IMR-90 (cell line): ENCODE measurements at regions not wholly inside any gene's neighbourhood (a gene's known extent, or its start where the extent isn't known, plus 50 kb on each side); places are given as distances from the start of the nearest gene placed in this dataset.

Experiments used
- ATAC-seq: fragments of 200-7000 bp; cut with Tn5 transposase; 2 replicates; pipeline ENCODE4 v1.9.1; 2020; ENCODE audit warnings: low read depth, mild to moderate bottlenecking, moderate library complexity
- BruUV-seq: library from RNA; stranded (reverse); fragments of 400-500 nt; replicated peaks from 2 replicates; lab custom pipeline; 2021; lab: Mats Ljungman, UMichigan
- CTCF ChIA-PET: fragments of 300-600 bp; formaldehyde crosslinking; extraction: SDS; loops from one replicate; lab custom pipeline; 2021; ENCODE audit warnings: antibody characterized with exemption; lab: Yijun Ruan, JAX
- POLR2A ChIA-PET: fragments of 300-600 bp; sonication (Branson Sonifier 250); formaldehyde crosslinking; loops from one replicate; lab custom pipeline; 2022; ENCODE audit warnings: antibody characterized with exemption; ENCODE audit not compliant: unreplicated experiment; lab: Charles Lee
- DNase-seq: peaks from one replicate; pipeline ENCODE4 v3.0.0; 2013
- H2AFZ ChIP-seq: replicated peaks from 2 replicates; pipeline ENCODE3; 2013; ENCODE audit warnings: low read length, mild to moderate bottlenecking; ENCODE audit not compliant: poor library complexity
- H2AK5ac ChIP-seq: 2 replicates; pipeline ENCODE4 v1.6.1; 2013; ENCODE audit warnings: low read depth, low read length, inconsistent platforms
- H2AK9ac ChIP-seq: replicated peaks from 2 replicates; pipeline ENCODE3; 2013; ENCODE audit warnings: mild to moderate bottlenecking, low read depth, low read length, moderate library complexity; ENCODE audit not compliant: poor library complexity
- H2BK120ac ChIP-seq: 2 replicates; pipeline ENCODE4 v1.6.1; 2013; ENCODE audit warnings: low read depth, low read length, inconsistent platforms
- H2BK15ac ChIP-seq: 3 replicates; pipeline ENCODE4 v1.6.1; 2013; ENCODE audit warnings: low read depth, low read length, inconsistent platforms
- H2BK20ac ChIP-seq: 2 replicates; pipeline ENCODE4 v1.6.1; 2013; ENCODE audit warnings: low read depth, mild to moderate bottlenecking, inconsistent platforms, low read length, moderate library complexity
- H2BK5ac ChIP-seq: 2 replicates; pipeline ENCODE4 v1.6.1; 2013; ENCODE audit warnings: mild to moderate bottlenecking, low read depth, low read length, inconsistent platforms; ENCODE audit not compliant: poor library complexity, severe bottlenecking
- H3K14ac ChIP-seq: replicated peaks from 2 replicates; pipeline ENCODE4 v1.6.1; 2013; ENCODE audit warnings: low read depth, low read length, inconsistent platforms
- H3K18ac ChIP-seq: 2 replicates; pipeline ENCODE4 v1.6.1; 2013; ENCODE audit warnings: low read depth, low read length, control low read depth
- H3K23ac ChIP-seq: 2 replicates; pipeline ENCODE4 v1.6.1; 2013; ENCODE audit warnings: low read depth, low read length, inconsistent platforms
- H3K27ac ChIP-seq: 2 replicates; pipeline ENCODE4 v1.5.1; 2013; ENCODE audit warnings: mild to moderate bottlenecking, control low read depth, low read length; ENCODE audit not compliant: insufficient read depth
- H3K27me3 ChIP-seq: 2 replicates; pipeline ENCODE4 v1.6.1; 2013; ENCODE audit warnings: low read length; ENCODE audit not compliant: control insufficient read depth, insufficient read depth
- H3K36me3 ChIP-seq: 2 replicates; pipeline ENCODE4 v1.6.1; 2013; ENCODE audit warnings: low read length, mixed read lengths; ENCODE audit not compliant: control insufficient read depth, insufficient read depth
- H3K4ac ChIP-seq: 2 replicates; pipeline ENCODE4 v1.6.1; 2013; ENCODE audit warnings: low read depth, low read length, inconsistent platforms
- H3K4me1 ChIP-seq: 2 replicates; pipeline ENCODE4 v1.6.1; 2013; ENCODE audit warnings: low read length, mixed read lengths; ENCODE audit not compliant: control insufficient read depth, insufficient read depth
- H3K4me2 ChIP-seq: 2 replicates; pipeline ENCODE4 v1.6.1; 2013; ENCODE audit warnings: low read depth, mild to moderate bottlenecking, control low read depth, low read length, moderate library complexity
- H3K4me3 ChIP-seq: 2 replicates; pipeline ENCODE4 v1.5.1; 2013; ENCODE audit warnings: low read depth, mild to moderate bottlenecking, control low read depth, low read length, moderate library complexity; ENCODE audit not compliant: insufficient read depth
- H3K56ac ChIP-seq: 2 replicates; pipeline ENCODE4 v1.6.1; 2013; ENCODE audit warnings: low read length, inconsistent platforms; ENCODE audit not compliant: insufficient read depth; ENCODE audit errors: extremely low read depth
- H3K79me1 ChIP-seq, 2 experiments: 2 replicates each; pipeline ENCODE4 v1.6.1; 2013; ENCODE audit warnings: low read length in 2 of 2, inconsistent platforms in 1 of 2, low read depth in 1 of 2
- H3K9ac ChIP-seq: 2 replicates; pipeline ENCODE4 v1.6.1; 2013; ENCODE audit warnings: low read depth, low read length, control low read depth
- H3K9me1 ChIP-seq: 2 replicates; pipeline ENCODE4 v1.6.1; 2013; ENCODE audit warnings: low read length, inconsistent platforms; ENCODE audit not compliant: insufficient read depth
- H3K9me3 ChIP-seq: 2 replicates; pipeline ENCODE4 v1.6.1; 2013; ENCODE audit warnings: low read length; ENCODE audit not compliant: control insufficient read depth, insufficient read depth
- H4K20me1 ChIP-seq: 2 replicates; pipeline ENCODE4 v1.6.1; 2013; ENCODE audit warnings: low read length, inconsistent platforms; ENCODE audit not compliant: insufficient read depth
- H4K5ac ChIP-seq: 2 replicates; pipeline ENCODE4 v1.6.1; 2013; ENCODE audit warnings: mild to moderate bottlenecking, low read depth, low read length, control low read depth
- H4K8ac ChIP-seq, 2 experiments: 2 replicates each; pipeline ENCODE4 v1.6.1; 2013; ENCODE audit warnings: low read depth in 2 of 2, low read length in 2 of 2, control low read depth in 1 of 2, inconsistent platforms in 1 of 2
- H4K91ac ChIP-seq: 2 replicates; pipeline ENCODE4 v1.6.1; 2013; ENCODE audit warnings: low read depth, low read length, inconsistent platforms; ENCODE audit not compliant: insufficient read depth
- BHLHE40 ChIP-seq: fragments of 150-350 bp; IDR thresholded peaks from 2 replicates; pipeline ENCODE4 v1.6.1; 2016; ENCODE audit warnings: mild to moderate bottlenecking, low read depth, low read length
- CEBPB ChIP-seq: IDR thresholded peaks from 2 replicates; pipeline ENCODE4 v1.6.1; 2012; ENCODE audit warnings: low read depth, low read length, improper control_type of control experiment
- CHD1 ChIP-seq: IDR thresholded peaks from 2 replicates; pipeline ENCODE4 v1.6.1; 2012; ENCODE audit warnings: low read depth, low read length, improper control_type of control experiment
- FOS ChIP-seq: fragments of 150-350 bp; IDR thresholded peaks from 2 replicates; pipeline ENCODE4 v1.6.1; 2016; ENCODE audit warnings: low read depth, low read length
- MAFK ChIP-seq: IDR thresholded peaks from 2 replicates; pipeline ENCODE4 v1.6.1; 2012; ENCODE audit warnings: low read depth, low read length, improper control_type of control experiment
- MAZ ChIP-seq: IDR thresholded peaks from 2 replicates; pipeline ENCODE4 v1.6.1; 2012; ENCODE audit warnings: low read depth, mild to moderate bottlenecking, low read length, improper control_type of control experiment, moderate library complexity, borderline replicate concordance
- MXI1 ChIP-seq: IDR thresholded peaks from 2 replicates; pipeline ENCODE4 v1.6.1; 2012; ENCODE audit warnings: low read depth, mild to moderate bottlenecking, low read length, moderate library complexity, borderline replicate concordance
- NFE2L2 ChIP-seq: fragments of 150-350 bp; IDR thresholded peaks from 2 replicates; pipeline ENCODE4 v1.6.1; 2016; ENCODE audit warnings: low read depth, mild to moderate bottlenecking, low read length
- POLR2A ChIP-seq: IDR thresholded peaks from 2 replicates; pipeline ENCODE4 v1.6.1; 2012; ENCODE audit warnings: mild to moderate bottlenecking, low read depth, low read length
- RAD21 ChIP-seq: IDR thresholded peaks from 2 replicates; pipeline ENCODE4 v1.6.1; 2012; ENCODE audit warnings: low read length, improper control_type of control experiment
- RCOR1 ChIP-seq: IDR thresholded peaks from 2 replicates; pipeline ENCODE4 v1.6.1; 2012; ENCODE audit warnings: mild to moderate bottlenecking, low read length, improper control_type of control experiment; ENCODE audit not compliant: insufficient replicate concordance
- RFX5 ChIP-seq: IDR thresholded peaks from 2 replicates; pipeline ENCODE4 v1.8.0; 2012; ENCODE audit warnings: low read depth, mild to moderate bottlenecking, low read length, moderate library complexity
- SMC3 ChIP-seq: fragments of 150-350 bp; IDR thresholded peaks from 2 replicates; pipeline ENCODE4 v1.6.1; 2016; ENCODE audit warnings: low read depth, mild to moderate bottlenecking, antibody characterized with exemption, low read length, moderate library complexity
- WGBS, 2 experiments: methylation state at CpG; one replicate each; pipeline versions ENCODE4 v1.1.5 to v1.1.7; 2013; ENCODE audit warnings: missing lambda C conversion rate in 2 of 2; ENCODE audit not compliant: insufficient read length in 1 of 2; ENCODE audit errors: extremely low coverage in 2 of 2; 5-methylcytosine and 5-hydroxymethylcytosine counted together
- dilution Hi-C: fragments of 300-500 bp; cut with HindIII; formaldehyde crosslinking; loops from one replicate; pipeline ENCODE4 v1.14.3; 2018; ENCODE audit warnings: low sequenced_read_pairs; ENCODE audit not compliant: unreplicated experiment
- in situ Hi-C: fragments of 300-500 bp; cut with MboI; formaldehyde crosslinking; loops from 3 replicates; pipeline ENCODE4 v1.14.3; 2019; ENCODE audit warnings: low sequenced_read_pairs, inconsistent platforms, mixed read lengths
- intact Hi-C: fragments of 100-400 bp; cut with micrococcal nuclease; formaldehyde crosslinking; loops from 2 replicates; pipeline ENCODE4 v1.10.0; 2022
- TF ChIP-seq, protein P1 (sequence below): fragments of 150-350 bp; IDR thresholded peaks from 2 replicates; pipeline ENCODE4 v1.6.1; 2016; ENCODE audit warnings: low read depth, mild to moderate bottlenecking, low read length, moderate library complexity, borderline replicate concordance
- TF ChIP-seq, protein P2 (sequence below): conservative IDR thresholded peaks from 2 replicates; pipeline ENCODE4 v1.5.1; 2012; ENCODE audit warnings: mild to moderate bottlenecking, low read depth, low read length, improper control_type of control experiment
- TF ChIP-seq, protein P3 (sequence below): fragments of 150-350 bp; IDR thresholded peaks from 2 replicates; pipeline ENCODE4 v1.6.1; 2017; ENCODE audit warnings: mild to moderate bottlenecking, antibody characterized with exemption, low read length, low read depth

DNA sequence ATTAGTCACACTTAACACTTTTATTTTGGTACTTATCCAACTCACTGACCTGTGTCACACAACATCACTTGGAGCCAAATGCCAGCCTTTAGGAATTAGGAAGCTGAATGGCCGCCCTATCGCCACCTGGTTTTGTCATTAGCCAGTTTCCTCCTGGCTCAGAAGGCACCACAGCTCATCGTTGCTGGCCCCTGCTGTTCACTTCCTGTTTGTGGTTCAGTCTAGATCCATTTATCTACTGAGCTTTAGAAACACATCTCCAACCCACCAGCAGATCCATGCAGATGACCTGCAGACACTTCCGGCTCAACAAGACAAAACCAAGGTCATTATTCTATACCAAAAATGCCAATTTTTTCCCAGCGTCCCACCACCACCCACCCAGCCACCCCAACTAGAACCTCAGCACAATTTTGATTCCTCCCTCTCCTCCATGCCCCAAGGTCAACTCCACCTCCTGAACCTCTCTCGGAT lies 193.5 kb upstream of the NEBL start:
- Histone ChIP-seq H4K20me1 (no peaks in the 10 kb centered on the region), H3K9me3 (no peaks in the 10 kb centered on the region), H3K9me1 (no peaks in the 10 kb centered on the region), H2AK5ac (no peak overlapping the region), H3K36me3 (no peaks in the 10 kb centered on the region), H3K23ac (no peak overlapping the region), H2AFZ (no peak overlapping the region), H2BK15ac (no peak overlapping the region), H4K5ac (no peak overlapping the region), H4K8ac (no peak overlapping the region), H3K4me3 (no peak overlapping the region), H3K56ac (no peak overlapping the region), H3K4me1 (no peaks in the 10 kb centered on the region), H3K79me1 (no peaks in the 10 kb centered on the region), H3K27ac (no peak overlapping the region), H2BK5ac (no peak overlapping the region), H2BK20ac (no peak overlapping the region), H4K91ac (no peak overlapping the region), H3K14ac (no peak overlapping the region), H3K18ac (no peak overlapping the region), H3K4me2 (no peak overlapping the region), H2AK9ac (no peak overlapping the region), H3K27me3 (no peaks in the 10 kb centered on the region), H3K9ac (no peak overlapping the region), H2BK120ac (no peak overlapping the region), H3K4ac (no peak overlapping the region)
- 67% methylated on average over 1 of the region's 6 CpGs; no CpG with 5 or more reads in 1 of the 2 experiments for WGBS, 2 experiments
- POLR2A ChIA-PET = no interaction called here
- in situ Hi-C loops (loop anchor here (25.0 kb wide), 3 partner anchors 397 to 872 kb away; no protein-coding TSS in a partner anchor), intact Hi-C loops (no loop called here), dilution Hi-C loops (no loop called here)
- ATAC-seq (no peak), DNase-seq (no peak)
- CTCF ChIA-PET = no interaction called here
- BruUV-seq = no TSS peak
- TF ChIP-seq POLR2A = no peak
- TF ChIP-seq SMC3 = no peak
- TF ChIP-seq RAD21 = no peak
- no peak for TF ChIP-seq FOS
- no peak for TF ChIP-seq BHLHE40
- TF ChIP-seq MAFK = no peak
- TF ChIP-seq, protein P1, sequence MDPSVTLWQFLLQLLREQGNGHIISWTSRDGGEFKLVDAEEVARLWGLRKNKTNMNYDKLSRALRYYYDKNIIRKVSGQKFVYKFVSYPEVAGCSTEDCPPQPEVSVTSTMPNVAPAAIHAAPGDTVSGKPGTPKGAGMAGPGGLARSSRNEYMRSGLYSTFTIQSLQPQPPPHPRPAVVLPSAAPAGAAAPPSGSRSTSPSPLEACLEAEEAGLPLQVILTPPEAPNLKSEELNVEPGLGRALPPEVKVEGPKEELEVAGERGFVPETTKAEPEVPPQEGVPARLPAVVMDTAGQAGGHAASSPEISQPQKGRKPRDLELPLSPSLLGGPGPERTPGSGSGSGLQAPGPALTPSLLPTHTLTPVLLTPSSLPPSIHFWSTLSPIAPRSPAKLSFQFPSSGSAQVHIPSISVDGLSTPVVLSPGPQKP = no peak
- no peak for TF ChIP-seq RFX5
- no peak for TF ChIP-seq RCOR1
- TF ChIP-seq, protein P2, sequence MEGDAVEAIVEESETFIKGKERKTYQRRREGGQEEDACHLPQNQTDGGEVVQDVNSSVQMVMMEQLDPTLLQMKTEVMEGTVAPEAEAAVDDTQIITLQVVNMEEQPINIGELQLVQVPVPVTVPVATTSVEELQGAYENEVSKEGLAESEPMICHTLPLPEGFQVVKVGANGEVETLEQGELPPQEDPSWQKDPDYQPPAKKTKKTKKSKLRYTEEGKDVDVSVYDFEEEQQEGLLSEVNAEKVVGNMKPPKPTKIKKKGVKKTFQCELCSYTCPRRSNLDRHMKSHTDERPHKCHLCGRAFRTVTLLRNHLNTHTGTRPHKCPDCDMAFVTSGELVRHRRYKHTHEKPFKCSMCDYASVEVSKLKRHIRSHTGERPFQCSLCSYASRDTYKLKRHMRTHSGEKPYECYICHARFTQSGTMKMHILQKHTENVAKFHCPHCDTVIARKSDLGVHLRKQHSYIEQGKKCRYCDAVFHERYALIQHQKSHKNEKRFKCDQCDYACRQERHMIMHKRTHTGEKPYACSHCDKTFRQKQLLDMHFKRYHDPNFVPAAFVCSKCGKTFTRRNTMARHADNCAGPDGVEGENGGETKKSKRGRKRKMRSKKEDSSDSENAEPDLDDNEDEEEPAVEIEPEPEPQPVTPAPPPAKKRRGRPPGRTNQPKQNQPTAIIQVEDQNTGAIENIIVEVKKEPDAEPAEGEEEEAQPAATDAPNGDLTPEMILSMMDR = no peak
- no peak for TF ChIP-seq NFE2L2
- no peak for TF ChIP-seq CEBPB
- TF ChIP-seq, protein P3, sequence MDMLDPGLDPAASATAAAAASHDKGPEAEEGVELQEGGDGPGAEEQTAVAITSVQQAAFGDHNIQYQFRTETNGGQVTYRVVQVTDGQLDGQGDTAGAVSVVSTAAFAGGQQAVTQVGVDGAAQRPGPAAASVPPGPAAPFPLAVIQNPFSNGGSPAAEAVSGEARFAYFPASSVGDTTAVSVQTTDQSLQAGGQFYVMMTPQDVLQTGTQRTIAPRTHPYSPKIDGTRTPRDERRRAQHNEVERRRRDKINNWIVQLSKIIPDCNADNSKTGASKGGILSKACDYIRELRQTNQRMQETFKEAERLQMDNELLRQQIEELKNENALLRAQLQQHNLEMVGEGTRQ = no peak
- no peak for TF ChIP-seq CHD1
- TF ChIP-seq MXI1 = no peak
- TF ChIP-seq MAZ = no peak
